Natural killer cell treated with Interleukin-12 subunit alpha and Interleukin-12 subunit beta and Interleukin-15 and Interleukin-18, amount 100 ng/mL, for 72 hours (primary cell): ENCODE measurements at regions not wholly inside any gene's neighbourhood (a gene's known extent, or its start where the extent isn't known, plus 50 kb on each side); places are given as distances from the start of the nearest gene placed in this dataset.

ENCODE experiments used
- ATAC-seq, 2 donors: fragments of 150-1000 bp; cut with Tn5 transposase in 1 of 2; sonication (Bioruptor Pico), chemical (Tn5 transposase) in 1 of 2; 2 replicates each; pipeline ENCODE4 v1.10.0; 2021
- DNase-seq: peaks from one replicate; pipeline ENCODE4 v3.0.0; 2022; ENCODE audit warnings: low spot score
- H3K27ac Mint-ChIP-seq, 2 donors: 1 replicate in 1 of 2; 2 replicates in 1 of 2; pipeline ENCODE4 v1.8.0; 2022; ENCODE audit warnings: mixed read lengths in 2 of 2, mild to moderate bottlenecking in 1 of 2, moderate library complexity in 1 of 2
- H3K27me3 Mint-ChIP-seq, 2 donors: 1 replicate in 1 of 2; 2 replicates in 1 of 2; pipeline ENCODE4 v1.8.0; 2022; ENCODE audit warnings: mixed read lengths in 2 of 2
- H3K36me3 Mint-ChIP-seq: one replicate; pipeline ENCODE4 v1.8.0; 2022; ENCODE audit warnings: mixed read lengths
- H3K4me1 Mint-ChIP-seq, 2 donors: 1 replicate in 1 of 2; 2 replicates in 1 of 2; pipeline ENCODE4 v1.8.0; 2022; ENCODE audit warnings: low read depth in 2 of 2, mixed read lengths in 2 of 2, mild to moderate bottlenecking in 1 of 2
- H3K4me3 Mint-ChIP-seq: one replicate; pipeline ENCODE4 v1.8.0; 2022; ENCODE audit warnings: mixed read lengths
- H3K9me3 Mint-ChIP-seq: 2 replicates; pipeline ENCODE4 v1.8.0; 2022; ENCODE audit warnings: mixed read lengths

DNA sequence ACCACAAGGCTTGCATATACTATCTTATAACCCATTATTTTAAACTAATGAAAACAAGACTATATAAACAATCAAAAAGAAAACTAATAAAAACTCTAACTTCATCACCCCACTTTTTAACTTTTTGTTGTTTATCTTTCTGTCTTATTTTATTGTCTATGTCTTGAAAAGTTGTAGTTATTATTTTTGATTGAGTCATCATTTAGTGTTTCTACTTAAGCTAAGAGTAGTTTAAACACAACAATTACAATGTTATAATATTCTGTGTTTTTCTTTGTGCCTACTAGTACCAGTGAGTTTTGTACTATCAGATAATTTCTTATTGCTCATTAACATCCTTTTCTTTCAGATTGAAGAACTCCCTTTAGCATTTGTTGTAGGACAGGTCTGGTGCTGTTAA, 318.7 kb upstream of the ATP5MC3 start:
- H3K27ac Mint-ChIP-seq, result no peak overlapping the region
- H3K27me3 Mint-ChIP-seq, result peaks cover 3 to 52% of the 10 kb centered on the region in 2 donors
- H3K36me3 Mint-ChIP-seq, result peaks cover 15% of the 10 kb centered on the region
- ATAC-seq, result no peak
- DNase-seq, result no peak
- H3K4me1 Mint-ChIP-seq, result no peaks in the 10 kb centered on the region
- peaks cover 17% of the 10 kb centered on the region for H3K9me3 Mint-ChIP-seq
- no peak overlapping the region for H3K4me3 Mint-ChIP-seq

DNA sequence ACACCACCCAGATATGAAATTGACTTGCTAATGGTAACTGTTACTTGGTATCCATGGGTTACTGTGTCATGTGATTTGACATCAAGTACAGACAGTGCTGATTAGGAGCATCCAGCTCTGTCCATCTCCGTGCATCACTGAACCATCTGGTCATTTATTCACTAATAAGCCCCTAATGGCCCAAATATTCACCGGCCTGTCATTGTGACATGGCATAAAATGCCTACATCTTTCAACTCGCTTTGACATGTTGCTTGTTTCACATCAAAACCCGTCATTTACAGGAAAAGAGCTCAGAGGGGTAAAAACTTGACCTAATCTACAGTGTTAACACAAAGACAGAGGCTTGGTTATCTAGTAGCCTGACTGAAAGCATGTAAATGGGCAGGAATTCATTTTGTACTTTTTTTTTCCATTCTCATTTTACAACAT, 308.9 kb upstream of the ATP5MC3 start:
- no peak for DNase-seq
- H3K4me1 Mint-ChIP-seq, result no peaks in the 10 kb centered on the region
- H3K4me3 Mint-ChIP-seq, result no peak overlapping the region
- no peak overlapping the region for H3K27ac Mint-ChIP-seq
- peaks cover 0 to 2% of the 10 kb centered on the region in 2 donors for H3K27me3 Mint-ChIP-seq
- no peaks in the 10 kb centered on the region for H3K36me3 Mint-ChIP-seq
- ATAC-seq, result no peak
- H3K9me3 Mint-ChIP-seq, result peaks cover 3% of the 10 kb centered on the region

DNA sequence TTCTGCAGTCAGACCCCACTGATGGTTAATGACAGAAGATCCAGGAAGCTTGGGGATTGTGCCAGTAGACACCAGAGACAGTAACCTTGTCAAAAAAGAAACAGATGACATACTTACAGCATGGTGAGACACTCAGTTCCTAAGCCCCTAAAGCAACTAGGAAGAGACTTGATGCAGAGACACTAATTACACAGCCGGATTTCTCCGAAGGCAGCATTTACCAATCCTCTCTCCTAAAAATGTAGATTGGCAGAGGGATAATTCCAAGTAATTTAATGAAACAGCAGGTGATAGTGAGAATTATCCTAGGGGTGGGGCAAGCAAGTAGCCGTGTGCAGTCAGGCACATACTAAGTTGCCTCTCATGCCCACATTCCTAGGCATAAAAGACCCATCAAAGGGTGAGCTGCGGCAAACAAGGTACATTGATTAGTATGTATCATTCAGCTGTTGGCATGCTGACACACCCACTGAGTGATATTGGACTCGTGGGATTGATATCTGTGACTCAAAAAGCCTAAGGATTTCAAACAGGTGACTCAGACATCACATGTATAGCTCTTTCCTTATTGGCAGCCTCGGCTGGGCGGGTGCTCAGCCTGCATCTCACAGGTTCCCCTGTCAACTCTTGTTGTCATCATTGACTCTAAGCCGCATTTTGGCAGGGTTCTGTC, 296.7 kb upstream of the ATP5MC3 start:
- H3K27ac Mint-ChIP-seq, result no peak overlapping the region
- H3K27me3 Mint-ChIP-seq, result peaks cover 0 to 3% of the 10 kb centered on the region in 2 donors
- ATAC-seq (no peak), DNase-seq (no peak)
- no peaks in the 10 kb centered on the region for H3K36me3 Mint-ChIP-seq
- H3K4me3 Mint-ChIP-seq, result no peak overlapping the region
- H3K9me3 Mint-ChIP-seq, result no peaks in the 10 kb centered on the region
- peaks cover 0 to 2% of the 10 kb centered on the region in 2 donors for H3K4me1 Mint-ChIP-seq

DNA sequence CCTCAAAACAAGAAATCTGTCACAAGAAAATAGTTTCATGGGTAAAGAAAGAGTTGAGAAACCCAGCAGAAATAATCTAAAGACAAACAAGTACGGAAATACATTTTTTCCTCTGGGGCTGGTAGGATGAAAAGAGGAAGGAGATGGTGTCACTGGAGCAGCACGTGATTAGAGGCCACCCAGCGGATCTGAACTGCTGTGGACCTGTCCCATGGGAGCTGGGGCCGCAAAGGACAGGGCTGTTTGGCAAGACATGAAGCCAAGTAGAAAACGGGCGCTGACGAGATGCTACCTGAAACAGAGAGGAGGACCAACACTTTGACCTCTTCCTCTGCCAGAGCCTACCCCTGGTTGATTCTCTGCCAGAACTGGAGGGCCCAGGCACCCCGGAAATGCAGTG, 295.4 kb upstream of the ATP5MC3 start:
- Mint-ChIP-seq H3K4me3 (no peak overlapping the region), H3K9me3 (peaks cover 4% of the 10 kb centered on the region), H3K36me3 (no peaks in the 10 kb centered on the region), H3K4me1 (peaks cover 0 to 2% of the 10 kb centered on the region in 2 donors), H3K27me3 (peaks cover 7 to 9% of the 10 kb centered on the region in 2 donors), H3K27ac (no peak overlapping the region)
- no peak for DNase-seq
- ATAC-seq, result no peak

DNA sequence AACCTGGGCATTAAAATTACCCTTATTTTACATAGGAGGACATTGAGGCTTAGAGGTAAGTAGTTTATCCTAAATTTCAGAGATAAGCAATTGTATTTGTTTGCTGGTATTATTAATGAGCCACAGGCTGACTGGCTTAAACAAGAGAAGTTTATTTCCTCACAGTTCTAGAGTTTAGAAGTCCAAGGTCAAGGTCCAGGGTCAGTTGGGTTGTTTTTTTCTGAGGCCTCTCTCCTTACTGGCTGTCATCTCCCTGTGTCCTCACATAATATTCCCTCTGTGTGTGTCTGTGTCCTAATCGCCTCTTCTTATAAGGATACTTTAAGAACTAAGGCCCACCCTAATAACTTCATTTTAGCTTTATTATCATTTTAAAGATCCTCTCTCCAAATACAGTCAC, 294.9 kb upstream of the ATP5MC3 start:
- Mint-ChIP-seq H3K27ac (no peak overlapping the region), H3K27me3 (peaks cover 7 to 9% of the 10 kb centered on the region in 2 donors), H3K4me1 (peaks cover 0 to 2% of the 10 kb centered on the region in 2 donors), H3K4me3 (no peak overlapping the region), H3K9me3 (peaks cover 4% of the 10 kb centered on the region), H3K36me3 (no peaks in the 10 kb centered on the region)
- no peak for DNase-seq
- no peak for ATAC-seq

DNA sequence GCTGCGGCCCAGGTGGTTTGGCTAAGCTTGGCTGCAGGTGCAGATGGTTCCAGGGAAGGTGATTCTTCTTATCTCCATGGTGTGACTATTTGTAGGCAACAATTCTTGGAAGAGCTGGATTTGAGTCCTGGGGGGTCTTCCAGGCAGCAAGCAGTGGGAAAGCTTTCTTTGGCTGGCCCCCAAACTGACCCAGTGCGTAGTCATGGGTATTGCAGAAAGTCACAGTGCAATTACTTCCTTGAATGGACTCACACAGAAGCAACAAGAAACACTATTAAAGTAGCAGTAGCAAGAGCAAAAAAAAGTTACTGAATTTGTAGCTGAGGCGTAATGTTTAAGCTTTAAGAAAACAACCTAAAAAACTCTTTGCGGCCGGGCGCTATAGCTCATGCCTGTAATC, 293.6 kb upstream of the ATP5MC3 start:
- Mint-ChIP-seq H3K4me3 (no peak overlapping the region), H3K9me3 (peaks cover 4% of the 10 kb centered on the region), H3K36me3 (no peaks in the 10 kb centered on the region), H3K4me1 (peaks cover 0 to 2% of the 10 kb centered on the region in 2 donors), H3K27me3 (peaks cover 7 to 9% of the 10 kb centered on the region in 2 donors), H3K27ac (no peak overlapping the region)
- ATAC-seq (no peak), DNase-seq (no peak)

DNA sequence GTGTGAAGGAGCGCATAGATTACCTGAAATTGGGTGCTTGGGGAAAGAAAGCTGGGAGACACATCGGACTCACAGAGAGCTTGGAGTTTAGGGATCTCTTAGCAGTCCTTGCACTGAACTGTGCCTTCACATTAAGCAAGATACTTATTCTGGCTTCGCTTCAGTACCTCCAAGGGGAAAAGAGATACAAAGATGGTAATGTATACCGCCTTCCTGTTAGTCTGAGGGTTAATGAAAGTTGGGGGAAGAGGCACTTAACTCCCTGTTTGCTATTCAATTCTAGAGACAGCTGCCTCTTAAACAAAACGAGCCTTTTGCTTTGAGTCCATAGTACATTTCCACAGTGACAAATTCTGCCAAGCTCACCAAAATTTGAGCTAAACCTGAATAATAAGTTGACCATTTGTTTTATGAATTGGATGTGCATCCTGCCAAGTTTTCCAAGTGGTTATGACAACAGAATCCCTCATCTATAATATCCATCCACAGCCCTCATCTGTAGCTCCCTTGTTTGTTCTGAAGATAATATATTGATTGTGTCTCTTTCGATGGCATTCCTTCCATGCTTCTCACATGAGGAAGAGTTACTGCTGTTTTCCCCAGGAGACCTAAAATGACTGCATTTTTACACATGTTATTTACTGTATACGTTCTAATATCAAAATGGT, 287.1 kb upstream of the ATP5MC3 start:
- no peak for DNase-seq

DNA sequence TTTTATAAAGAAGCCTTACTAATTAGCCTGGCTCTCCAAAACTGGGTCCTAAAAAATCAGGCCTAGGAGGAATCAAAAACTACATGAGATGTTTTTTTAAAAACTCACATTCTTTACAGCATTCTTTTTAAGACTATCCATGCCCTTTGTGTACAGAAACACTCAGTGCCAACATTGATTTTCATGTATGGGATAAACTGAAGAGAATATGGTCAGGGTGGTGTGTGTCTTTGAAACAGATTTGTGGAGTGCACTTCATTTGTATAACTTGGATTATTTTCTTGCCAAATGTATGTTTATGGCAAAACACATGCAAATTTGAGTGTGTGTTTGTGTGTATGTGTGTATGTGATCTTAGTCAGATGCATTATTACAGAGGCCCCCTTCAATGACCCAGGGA, 283.6 kb upstream of the ATP5MC3 start:
- ATAC-seq (no peak), DNase-seq (no peak)
- Mint-ChIP-seq H3K4me3 (no peak overlapping the region), H3K27me3 (peaks cover 4 to 13% of the 10 kb centered on the region in 2 donors), H3K36me3 (no peaks in the 10 kb centered on the region), H3K27ac (no peak overlapping the region), H3K4me1 (no peaks in the 10 kb centered on the region), H3K9me3 (no peaks in the 10 kb centered on the region)

More for the DNA sequence above, 287.1 kb upstream of the ATP5MC3 start:
- H3K36me3 Mint-ChIP-seq, result no peaks in the 10 kb centered on the region
- peaks cover 6 to 16% of the 10 kb centered on the region in 2 donors for H3K27me3 Mint-ChIP-seq
- no peak overlapping the region for H3K4me3 Mint-ChIP-seq
- no peaks in the 10 kb centered on the region for H3K4me1 Mint-ChIP-seq
- H3K9me3 Mint-ChIP-seq, result peaks cover 4% of the 10 kb centered on the region
- ATAC-seq, result no peak
- H3K27ac Mint-ChIP-seq, result no peak overlapping the region

DNA sequence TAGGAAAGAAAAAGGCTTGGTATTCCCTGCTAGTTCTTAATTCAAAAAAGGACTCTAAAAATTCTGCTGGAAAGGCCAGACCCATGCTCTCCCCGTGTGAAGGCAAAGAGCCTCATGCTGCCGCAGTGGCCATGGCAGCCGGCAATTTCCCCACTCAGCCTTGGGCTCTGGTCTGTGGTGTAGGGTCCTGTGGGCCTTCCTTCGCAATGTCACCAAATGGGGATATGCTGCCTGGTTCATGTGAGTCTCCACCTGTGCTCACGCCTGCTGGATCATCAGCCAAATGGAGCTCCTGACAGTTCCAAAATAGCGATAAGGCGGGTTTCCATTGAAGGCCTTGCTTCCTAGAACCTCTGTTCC, 282.8 kb upstream of the ATP5MC3 start:
- ATAC-seq, result peak in 1 of 2 donors; percentile 36
- H3K9me3 Mint-ChIP-seq, result no peaks in the 10 kb centered on the region
- no peaks in the 10 kb centered on the region for H3K4me1 Mint-ChIP-seq
- H3K27me3 Mint-ChIP-seq, result peaks cover 2 to 20% of the 10 kb centered on the region in 2 donors
- H3K27ac Mint-ChIP-seq, result no peak overlapping the region
- DNase-seq, result no peak
- H3K36me3 Mint-ChIP-seq, result no peaks in the 10 kb centered on the region
- no peak overlapping the region for H3K4me3 Mint-ChIP-seq

DNA sequence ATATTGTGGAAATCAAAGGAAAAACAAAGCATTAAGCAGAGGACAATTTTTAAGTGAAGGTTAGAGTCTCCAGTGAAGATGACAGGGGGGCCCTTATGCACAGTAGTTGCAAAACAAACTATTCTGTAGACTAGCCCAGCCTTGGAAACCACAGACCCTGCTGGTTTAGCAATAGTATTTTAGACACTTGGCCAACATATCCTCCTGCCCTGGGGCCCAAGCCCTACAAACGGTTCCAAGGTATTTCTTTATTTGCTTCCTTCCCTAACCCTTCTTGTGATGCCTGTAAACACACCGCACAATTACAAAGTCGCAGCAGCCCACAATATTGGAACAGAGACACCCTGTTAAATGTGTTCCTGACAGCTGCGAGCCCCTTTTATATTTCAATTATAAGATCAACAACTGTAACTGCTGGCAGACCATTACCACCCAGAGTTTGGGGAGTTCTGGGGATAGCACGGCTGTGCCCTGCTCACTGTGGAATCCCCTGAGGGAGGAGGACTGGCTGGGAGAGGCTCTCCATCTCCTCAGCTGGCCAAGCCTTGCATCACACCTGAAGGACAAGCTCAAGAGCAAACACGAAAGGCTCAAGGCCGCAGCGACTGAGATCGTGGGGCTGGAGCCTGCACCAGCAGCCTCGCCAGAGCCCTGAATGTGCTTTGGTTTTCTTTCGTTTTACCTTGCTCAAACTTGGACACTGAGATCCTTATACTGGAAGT, 282.2 kb upstream of the ATP5MC3 start:
- ATAC-seq (no peak), DNase-seq (no peak)
- Mint-ChIP-seq H3K27me3 (peaks cover 2 to 16% of the 10 kb centered on the region in 2 donors), H3K4me3 (no peak overlapping the region), H3K27ac (no peak overlapping the region), H3K36me3 (no peaks in the 10 kb centered on the region), H3K9me3 (no peaks in the 10 kb centered on the region), H3K4me1 (no peaks in the 10 kb centered on the region)

DNA sequence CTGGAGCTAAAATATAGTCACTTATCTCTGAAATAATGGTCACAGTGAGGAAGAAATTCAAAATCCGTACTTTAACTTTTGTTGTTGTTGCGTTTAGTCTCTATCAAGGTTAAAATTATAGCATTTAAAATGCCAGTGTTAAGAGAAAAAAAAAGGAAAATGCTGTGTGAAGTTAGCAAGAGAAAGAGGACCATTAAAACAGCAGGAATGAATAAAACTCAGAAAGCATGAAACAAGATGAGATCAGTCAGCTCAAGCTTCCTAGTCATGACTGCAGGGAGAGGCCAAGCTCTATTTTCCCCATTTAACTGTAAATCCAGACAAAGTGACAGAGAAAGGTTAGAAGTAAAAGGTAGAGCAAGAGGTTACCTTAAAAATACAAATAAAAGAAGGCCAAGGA, 281.7 kb upstream of the ATP5MC3 start:
- no peaks in the 10 kb centered on the region for H3K36me3 Mint-ChIP-seq
- H3K9me3 Mint-ChIP-seq, result no peaks in the 10 kb centered on the region
- no peak overlapping the region for H3K27ac Mint-ChIP-seq
- H3K4me3 Mint-ChIP-seq, result no peak overlapping the region
- no peaks in the 10 kb centered on the region for H3K4me1 Mint-ChIP-seq
- ATAC-seq, result no peak
- peaks cover 2 to 14% of the 10 kb centered on the region in 2 donors for H3K27me3 Mint-ChIP-seq
- no peak for DNase-seq

DNA sequence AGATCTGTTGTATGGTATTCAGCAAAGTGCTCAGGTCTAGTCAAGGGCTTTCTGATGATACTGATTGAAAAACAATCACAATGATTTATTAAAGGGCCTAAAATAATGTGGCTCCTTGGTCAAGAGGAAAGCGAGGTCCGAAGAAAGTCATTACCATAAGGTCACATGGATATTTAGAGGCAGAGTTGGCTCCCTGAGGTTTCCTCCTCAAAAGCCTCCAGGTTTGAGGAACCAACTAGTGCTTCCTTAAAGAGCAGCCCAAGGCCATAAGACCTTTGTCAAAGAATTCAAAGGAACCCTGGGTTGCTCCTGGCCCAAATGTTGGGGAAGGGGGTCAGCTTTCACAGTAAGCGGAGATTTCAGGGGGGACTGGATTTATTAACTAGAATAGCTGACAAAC, 280.7 kb upstream of the ATP5MC3 start:
- H3K4me3 Mint-ChIP-seq, result no peak overlapping the region
- no peak overlapping the region for H3K27ac Mint-ChIP-seq
- ATAC-seq (no peak), DNase-seq (no peak)
- no peaks in the 10 kb centered on the region for H3K9me3 Mint-ChIP-seq
- H3K36me3 Mint-ChIP-seq, result no peaks in the 10 kb centered on the region
- H3K4me1 Mint-ChIP-seq, result no peaks in the 10 kb centered on the region
- peaks cover 2 to 14% of the 10 kb centered on the region in 2 donors for H3K27me3 Mint-ChIP-seq

DNA sequence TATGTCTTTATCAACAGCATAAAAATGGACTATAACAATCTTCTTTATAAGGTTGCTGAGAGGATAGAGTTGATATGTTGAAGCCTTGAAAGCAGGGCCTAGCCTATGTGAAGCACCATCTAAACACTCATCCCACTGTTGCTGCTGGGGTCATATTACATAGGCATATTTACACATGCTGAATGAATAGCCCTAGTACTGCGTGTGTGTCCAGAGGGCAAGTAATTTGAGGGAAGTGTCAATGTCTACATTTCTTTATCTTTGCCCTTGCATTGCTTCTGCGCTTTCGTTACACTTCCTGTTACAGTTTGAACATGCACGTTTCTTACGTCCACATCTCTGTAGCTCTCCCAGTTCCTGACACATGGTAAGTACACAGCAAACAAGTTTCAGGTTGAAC, 280.3 kb upstream of the ATP5MC3 start:
- H3K27me3 Mint-ChIP-seq, result peaks cover 2 to 14% of the 10 kb centered on the region in 2 donors
- no peaks in the 10 kb centered on the region for H3K9me3 Mint-ChIP-seq
- ATAC-seq, result no peak
- no peak for DNase-seq
- no peaks in the 10 kb centered on the region for H3K4me1 Mint-ChIP-seq
- no peaks in the 10 kb centered on the region for H3K36me3 Mint-ChIP-seq
- no peak overlapping the region for H3K27ac Mint-ChIP-seq
- H3K4me3 Mint-ChIP-seq, result no peak overlapping the region

DNA sequence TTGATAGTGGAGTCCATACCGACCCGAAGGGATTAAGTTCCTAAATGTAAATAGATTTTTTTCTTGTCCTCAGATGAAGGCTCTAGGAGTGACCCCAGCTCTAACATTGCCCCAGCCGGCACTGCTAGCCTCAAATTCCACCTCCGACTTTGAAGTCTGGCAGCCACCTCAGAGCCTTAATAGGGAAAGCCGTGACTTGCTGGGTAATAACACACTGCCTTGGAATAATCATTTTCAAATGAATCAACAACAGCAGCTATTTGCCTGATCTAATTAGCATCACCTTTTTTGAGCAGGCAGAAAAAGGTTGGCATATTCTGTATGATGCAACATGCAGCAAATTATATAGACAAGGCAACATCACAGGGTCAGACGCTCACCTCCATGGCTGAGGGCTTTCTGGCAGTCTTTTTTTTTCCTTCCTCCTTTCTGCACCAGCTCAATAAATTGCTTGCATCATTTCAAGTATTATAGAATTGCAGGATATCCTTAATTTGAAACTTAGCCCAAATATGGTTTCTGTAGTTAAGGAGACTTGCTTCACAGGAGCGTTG, 276.5 kb upstream of the ATP5MC3 start:
- ATAC-seq (no peak), DNase-seq (no peak)
- no peaks in the 10 kb centered on the region for H3K4me1 Mint-ChIP-seq
- no peak overlapping the region for H3K27ac Mint-ChIP-seq
- H3K9me3 Mint-ChIP-seq, result no peaks in the 10 kb centered on the region
- no peaks in the 10 kb centered on the region for H3K36me3 Mint-ChIP-seq
- H3K27me3 Mint-ChIP-seq, result peaks cover 7 to 14% of the 10 kb centered on the region in 2 donors
- H3K4me3 Mint-ChIP-seq, result no peak overlapping the region
